GM18511 (cell line): ENCODE measurements at regions not wholly inside any gene's neighbourhood (a gene's known extent, or its start where the extent isn't known, plus 50 kb on each side); places are given as distances from the start of the nearest gene placed in this dataset.
"Not testable (repeated sequence)": the region's sequence is repeated elsewhere in the genome, so short reads cannot be mapped to it uniquely, and the experiment has no call there.

Experiments used
- ATAC-seq: cut with Tn5 transposase; IDR thresholded peaks from one replicate; pipeline ENCODE4 v1.9.1; 2021; ENCODE audit warnings: mild to moderate bottlenecking, moderate library complexity; ENCODE audit not compliant: unreplicated experiment

- no peak for ATAC-seq
Observed at GRCh38 chr12:67070307-67070600, 198.9 kb upstream of the CAND1 start.

GRCh38 chr12:67070604-67071003, 198.6 kb upstream of the CAND1 start:
- ATAC-seq = no peak

GRCh38 chr12:67072281-67072680, 196.9 kb upstream of the CAND1 start:
- not testable (repeated sequence) for ATAC-seq

- no peak for ATAC-seq
Observed at GRCh38 chr12:67073336-67073735, 195.8 kb upstream of the CAND1 start.

GRCh38 chr12:67074072-67074471, 195.1 kb upstream of the CAND1 start:
- no peak for ATAC-seq

- no peak for ATAC-seq
Observed at GRCh38 chr12:67077617-67078016, 191.5 kb upstream of the CAND1 start.

GRCh38 chr12:67078957-67079356, 190.2 kb upstream of the CAND1 start:
- ATAC-seq = no peak

GRCh38 chr12:67080637-67081036, 188.5 kb upstream of the CAND1 start:
- ATAC-seq = no peak

- no peak for ATAC-seq
Observed at GRCh38 chr12:67082221-67082620, 186.9 kb upstream of the CAND1 start.

- no peak for ATAC-seq
Observed at GRCh38 chr12:67085699-67086098, 183.5 kb upstream of the CAND1 start.

GRCh38 chr12:67086116-67086515, 183.0 kb upstream of the CAND1 start:
- ATAC-seq = no peak

GRCh38 chr12:67088401-67089118, 180.6 kb upstream of the CAND1 start:
- no peak for ATAC-seq

- ATAC-seq = no peak
Observed at GRCh38 chr12:67091204-67091603, 178.0 kb upstream of the CAND1 start.

GRCh38 chr12:67091678-67092077, 177.5 kb upstream of the CAND1 start:
- no peak for ATAC-seq

- ATAC-seq = not testable (repeated sequence)
Observed at GRCh38 chr12:67092934-67093333, 176.2 kb upstream of the CAND1 start.

GRCh38 chr12:67096533-67097318, 172.4 kb upstream of the CAND1 start:
- no peak for ATAC-seq

GRCh38 chr12:67099858-67100257, 169.3 kb upstream of the CAND1 start:
- ATAC-seq = no peak

- ATAC-seq = no peak
Observed at GRCh38 chr12:67103521-67103920, 165.6 kb upstream of the CAND1 start.

- no peak for ATAC-seq
Observed at GRCh38 chr12:67107235-67107634, 161.9 kb upstream of the CAND1 start.

GRCh38 chr12:67107751-67108269, 161.3 kb upstream of the CAND1 start:
- ATAC-seq = no peak

GRCh38 chr12:67110345-67110744, 158.8 kb upstream of the CAND1 start:
- not testable (repeated sequence) for ATAC-seq

GRCh38 chr12:67111182-67111581, 158.0 kb upstream of the CAND1 start:
- ATAC-seq = no peak
